CD8-positive, alpha-beta memory T cell (primary cell): ENCODE measurements at regions not wholly inside any gene's neighbourhood (a gene's known extent, or its start where the extent isn't known, plus 50 kb on each side); places are given as distances from the start of the nearest gene placed in this dataset.

Source experiments
- CTCF ChIA-PET: fragments of 350-600 bp; sonication (Branson Sonifier 250); formaldehyde crosslinking; loops from one replicate; lab custom pipeline; 2021; ENCODE audit warnings: antibody characterized with exemption; lab: Charles Lee
- POLR2A ChIA-PET: fragments of 350-600 bp; sonication (Branson Sonifier 250); formaldehyde crosslinking; loops from one replicate; lab custom pipeline; 2021; ENCODE audit warnings: antibody characterized with exemption; lab: Charles Lee
- DNase-seq, 5 donors: peaks; one replicate each; pipeline versions ENCODE4 v3.0.0 to v3.0.0-alpha.2; 2020 to 2022; ENCODE audit warnings: mixed read lengths in 1 of 5
- H3K27ac ChIP-seq: one replicate; pipeline ENCODE4 v1.7.0; 2013; ENCODE audit warnings: low read depth, mild to moderate bottlenecking, low read length, moderate library complexity
- H3K27me3 ChIP-seq: 2 replicates; pipeline ENCODE4 v1.7.0; 2013; ENCODE audit warnings: low read length, mild to moderate bottlenecking; ENCODE audit not compliant: insufficient read depth, poor library complexity, severe bottlenecking
- H3K36me3 ChIP-seq: 2 replicates; pipeline ENCODE4 v1.7.0; 2013; ENCODE audit warnings: mild to moderate bottlenecking, low read length, moderate library complexity; ENCODE audit not compliant: insufficient read depth
- H3K4me1 ChIP-seq: 2 replicates; pipeline ENCODE4 v1.7.0; 2013; ENCODE audit warnings: mild to moderate bottlenecking, low read length, moderate library complexity; ENCODE audit not compliant: insufficient read depth
- H3K4me3 ChIP-seq: 2 replicates; pipeline ENCODE4 v1.7.0; 2013; ENCODE audit warnings: mild to moderate bottlenecking, low read length
- H3K9me3 ChIP-seq: 2 replicates; pipeline ENCODE4 v1.7.0; 2013; ENCODE audit warnings: mild to moderate bottlenecking, low read length
- H3K27ac Mint-ChIP-seq, 8 donors: one replicate each; pipeline ENCODE4 v1.8.0; 2020 to 2021; ENCODE audit warnings: mixed read lengths in 8 of 8, mild to moderate bottlenecking in 6 of 8, inconsistent platforms in 3 of 8, moderate library complexity in 3 of 8
- H3K27me3 Mint-ChIP-seq, 2 donors: one replicate each; pipeline ENCODE4 v1.8.0; 2020 to 2021; ENCODE audit warnings: mixed read lengths in 2 of 2, mild to moderate bottlenecking in 1 of 2, moderate library complexity in 1 of 2
- H3K36me3 Mint-ChIP-seq, 3 donors: one replicate each; pipeline ENCODE4 v1.8.0; 2020 to 2021; ENCODE audit warnings: mixed read lengths in 3 of 3, inconsistent platforms in 1 of 3, mild to moderate bottlenecking in 1 of 3
- H3K4me1 Mint-ChIP-seq, 3 donors: one replicate each; pipeline ENCODE4 v1.8.0; 2020 to 2021; ENCODE audit warnings: mixed read lengths in 3 of 3, inconsistent platforms in 1 of 3, mild to moderate bottlenecking in 1 of 3
- H3K4me3 Mint-ChIP-seq, 7 donors: one replicate each; pipeline ENCODE4 v1.8.0; 2020 to 2021; ENCODE audit warnings: mixed read lengths in 7 of 7, mild to moderate bottlenecking in 6 of 7, moderate library complexity in 4 of 7, inconsistent platforms in 2 of 7
- H3K9me3 Mint-ChIP-seq, 5 donors: one replicate each; pipeline ENCODE4 v1.8.0; 2020 to 2022; ENCODE audit warnings: mixed read lengths in 5 of 5, mild to moderate bottlenecking in 3 of 5, moderate library complexity in 2 of 5, inconsistent platforms in 1 of 5

DNA sequence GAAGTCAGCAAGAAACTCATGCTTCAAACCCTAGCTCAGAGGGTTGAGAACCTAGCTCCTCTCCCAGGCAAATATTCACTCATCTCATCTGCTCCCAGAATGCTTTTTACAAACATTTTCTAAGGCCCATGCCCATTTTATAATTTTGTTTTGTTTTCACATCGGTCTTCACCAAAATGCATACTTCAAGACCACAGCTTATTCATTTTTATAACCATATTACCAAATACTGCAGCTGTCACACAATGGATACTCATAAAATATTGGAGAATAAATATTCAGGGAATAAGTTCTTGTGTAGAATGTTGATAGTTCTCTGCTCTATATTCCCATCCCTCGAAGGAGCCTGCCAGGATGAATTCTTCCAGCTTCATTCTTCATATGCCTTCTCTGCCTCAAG, 50.8 kb upstream of the HOXC13 start:
- no peak overlapping the region for H3K27ac ChIP-seq
- Mint-ChIP-seq H3K4me1 (no peaks in the 10 kb centered on the region), H3K4me3 (no peak overlapping the region), H3K27me3 (peaks cover 13 to 83% of the 10 kb centered on the region in 2 donors), H3K36me3 (peaks cover 0 to 1% (median 0%) of the 10 kb centered on the region in 3 donors), H3K9me3 (peaks cover 0 to 2% (median 0%) of the 10 kb centered on the region in 5 donors), H3K27ac (no peak overlapping the region)
- no peaks in the 10 kb centered on the region for H3K9me3 ChIP-seq
- H3K4me3 ChIP-seq, result no peak overlapping the region
- H3K27me3 ChIP-seq, result peaks cover 5% of the 10 kb centered on the region
- H3K4me1 ChIP-seq, result no peaks in the 10 kb centered on the region
- DNase-seq, result no peak
- H3K36me3 ChIP-seq, result no peaks in the 10 kb centered on the region
- CTCF ChIA-PET, result no interaction called here
- POLR2A ChIA-PET, result no interaction called here
